GM18858 (cell line): ENCODE measurements at regions not wholly inside any gene's neighbourhood (a gene's known extent, or its start where the extent isn't known, plus 50 kb on each side); places are given as distances from the start of the nearest gene placed in this dataset.
"Not testable (repeated sequence)": the region's sequence is repeated elsewhere in the genome, so short reads cannot be mapped to it uniquely, and the experiment has no call there.

ENCODE experiments used
- ATAC-seq: cut with Tn5 transposase; IDR thresholded peaks from one replicate; pipeline ENCODE4 v1.9.1; 2021; ENCODE audit not compliant: unreplicated experiment

GRCh38 chr17:68705714-68706076, 104.5 kb upstream of the FAM20A start:
- no peak for ATAC-seq

GRCh38 chr17:68704871-68705713, 103.9 kb upstream of the FAM20A start:
- ATAC-seq: no peak

- no peak for ATAC-seq
These were observed 99.9 kb upstream of the FAM20A start for GRCh38 chr17:68701046-68701445.

GRCh38 chr17:68700421-68700820, 99.3 kb upstream of the FAM20A start:
- no peak for ATAC-seq

- ATAC-seq: no peak
These were observed 98.8 kb upstream of the FAM20A start for GRCh38 chr17:68699936-68700335.

- ATAC-seq: no peak
These were observed 97.6 kb upstream of the FAM20A start for GRCh38 chr17:68698746-68699145.

GRCh38 chr17:68697850-68698361, 96.7 kb upstream of the FAM20A start:
- no peak for ATAC-seq

GRCh38 chr17:68695659-68696058, 94.5 kb upstream of the FAM20A start:
- no peak for ATAC-seq

- no peak for ATAC-seq
These were observed 93.8 kb upstream of the FAM20A start for GRCh38 chr17:68694791-68695485.

GRCh38 chr17:68693896-68694295, 92.7 kb upstream of the FAM20A start:
- ATAC-seq: no peak

- ATAC-seq: no peak
These were observed 92.3 kb upstream of the FAM20A start for GRCh38 chr17:68693466-68693865.

- no peak for ATAC-seq
These were observed 85.2 kb upstream of the FAM20A start for GRCh38 chr17:68686108-68686988.

- no peak for ATAC-seq
These were observed 83.8 kb upstream of the FAM20A start for GRCh38 chr17:68684949-68685357.

- no peak for ATAC-seq
These were observed 81.7 kb upstream of the FAM20A start for GRCh38 chr17:68682903-68683302.

GRCh38 chr17:68679882-68680281, 78.7 kb upstream of the FAM20A start:
- no peak for ATAC-seq

- no peak for ATAC-seq
These were observed 75.7 kb upstream of the FAM20A start for GRCh38 chr17:68676856-68677255.

GRCh38 chr17:68675723-68676122, 74.6 kb upstream of the FAM20A start:
- ATAC-seq: no peak

- ATAC-seq: no peak
These were observed 73.1 kb upstream of the FAM20A start for GRCh38 chr17:68674029-68674925.

GRCh38 chr17:68670967-68671693, 70.0 kb upstream of the FAM20A start:
- ATAC-seq: no peak

GRCh38 chr17:68666438-68666837, 65.3 kb upstream of the FAM20A start:
- not testable (repeated sequence) for ATAC-seq
